HCT116 (cell line): ENCODE measurements at regions not wholly inside any gene's neighbourhood (a gene's known extent, or its start where the extent isn't known, plus 50 kb on each side); places are given as distances from the start of the nearest gene placed in this dataset.

Source experiments
- ATAC-seq: fragments of 200-7000 bp; cut with Tn5 transposase; 2 replicates; pipeline ENCODE4 v1.9.1; 2020; ENCODE audit warnings: mild to moderate bottlenecking, moderate library complexity
- BruUV-seq: library from RNA; stranded (reverse); fragments of 400-500 nt; replicated peaks from 2 replicates; lab custom pipeline; 2021; lab: Mats Ljungman, UMichigan
- CTCF ChIA-PET: fragments of 300-600 bp; sonication (Branson Sonifier 250); formaldehyde crosslinking; loops from one replicate; lab custom pipeline; 2021; ENCODE audit warnings: antibody characterized with exemption; lab: Charles Lee
- POLR2A ChIA-PET: fragments of 300-600, 350-600 bp; sonication (Branson Sonifier 250); formaldehyde crosslinking; loops from one replicate; lab custom pipeline; 2021; ENCODE audit warnings: antibody characterized with exemption; lab: Charles Lee
- RAD21 ChIA-PET, 2 experiments: fragments of 300-600 bp; sonication (Branson Sonifier 250); formaldehyde crosslinking; loops; one replicate each; lab custom pipeline; 2023; ENCODE audit warnings: low total read pairs in 2 of 2; ENCODE audit not compliant: uncharacterized antibody in 2 of 2, unreplicated experiment in 2 of 2, low non-redundant PET in 1 of 2; lab: Charles Lee
- DNase-seq: peaks from one replicate; pipeline ENCODE4 v3.0.0-alpha.2; 2010; ENCODE audit warnings: low read depth, low spot score
- H2AFZ ChIP-seq: fragments of 200-600 bp; shearing (Covaris generic), sonication (generic); 2 replicates; pipeline ENCODE4 v1.6.1; 2017; ENCODE audit warnings: low read depth, mixed run types, mixed read lengths, antibody characterized with exemption, low read length; ENCODE audit not compliant: poor library complexity, severe bottlenecking
- H3K27ac ChIP-seq: 2 replicates; pipeline ENCODE4 v1.5.1; 2012; ENCODE audit warnings: low read depth, low read length
- H3K27me3 ChIP-seq: fragments of 200-600 bp; sonication (generic); 2 replicates; pipeline ENCODE4 v1.6.1; 2016; ENCODE audit warnings: mixed run types, low read length, mixed read lengths; ENCODE audit not compliant: insufficient read depth
- H3K36me3 ChIP-seq, 2 experiments: fragments of 200-500 bp in 1 of 2; fragments of 200-600 bp in 1 of 2; sonication (Bioruptor generic) in 1 of 2; sonication (generic) in 1 of 2; 2 replicates each; pipeline versions ENCODE4 v1.5.1 to v1.6.1; 2014 to 2016; ENCODE audit warnings: low read length in 2 of 2, inconsistent platforms in 1 of 2, mixed read lengths in 1 of 2, mixed run types in 1 of 2; ENCODE audit not compliant: insufficient read depth in 2 of 2, control insufficient read depth in 1 of 2
- H3K4me1 ChIP-seq, 2 experiments: fragments of 200-600 bp in 1 of 2; sonication (generic) in 1 of 2; 2 replicates each; pipeline versions ENCODE4 v1.5.1 to v1.6.1; 2012 to 2017; ENCODE audit warnings: low read length in 2 of 2, inconsistent platforms in 1 of 2, mild to moderate bottlenecking in 1 of 2, mixed read lengths in 1 of 2, mixed run types in 1 of 2, moderate library complexity in 1 of 2; ENCODE audit not compliant: insufficient read depth in 2 of 2, control insufficient read depth in 1 of 2
- H3K4me2 ChIP-seq: fragments of 200-600 bp; sonication (generic); 2 replicates; pipeline ENCODE4 v1.6.1; 2017; ENCODE audit warnings: mixed run types, low read length, mixed read lengths
- H3K4me3 ChIP-seq, 2 experiments: fragments of 200-600 bp in 1 of 2; sonication (generic) in 1 of 2; replicated peaks in 1 of 2; 2 replicates each; pipeline ENCODE4 v1.5.1; 2011 to 2016; ENCODE audit warnings: low read length in 2 of 2, control low read depth in 1 of 2, low read depth in 1 of 2, mild to moderate bottlenecking in 1 of 2, mixed read lengths in 1 of 2, mixed run types in 1 of 2
- H3K79me2 ChIP-seq: fragments of 200-600 bp; sonication (generic); 2 replicates; pipeline ENCODE4 v1.6.1; 2017; ENCODE audit warnings: mild to moderate bottlenecking, mixed run types, low read length, moderate library complexity, mixed read lengths; ENCODE audit not compliant: insufficient read depth
- H3K9ac ChIP-seq: fragments of 200-600 bp; sonication (generic); 2 replicates; pipeline ENCODE4 v1.6.1; 2016; ENCODE audit warnings: low read length, mixed read lengths
- H3K9me2 ChIP-seq: fragments of 200-600 bp; sonication (generic), shearing (Covaris generic); 2 replicates; pipeline ENCODE4 v1.6.1; 2017; ENCODE audit warnings: mixed run types, mild to moderate bottlenecking, moderate library complexity; ENCODE audit not compliant: insufficient read depth
- H3K9me3 ChIP-seq, 2 experiments: fragments of 200-500 bp in 1 of 2; fragments of 200-600 bp in 1 of 2; sonication (Bioruptor generic) in 1 of 2; sonication (generic) in 1 of 2; 2 replicates each; pipeline ENCODE4 v1.6.1; 2014 to 2017; ENCODE audit warnings: low read length in 2 of 2, mixed read lengths in 2 of 2, inconsistent platforms in 1 of 2, low read depth in 1 of 2, mild to moderate bottlenecking in 1 of 2, mixed run types in 1 of 2, moderate library complexity in 1 of 2; ENCODE audit not compliant: control insufficient read depth in 1 of 2, insufficient read depth in 1 of 2
- H4K20me1 ChIP-seq: fragments of 200-600 bp; sonication (generic), shearing (Covaris generic); 2 replicates; pipeline ENCODE4 v1.6.1; 2017; ENCODE audit warnings: mixed run types, mild to moderate bottlenecking, moderate library complexity; ENCODE audit not compliant: insufficient read depth
- CBX3 ChIP-seq: IDR thresholded peaks from 2 replicates; pipeline ENCODE4 v1.6.1; 2012; ENCODE audit warnings: low read depth
- CEBPB ChIP-seq: IDR thresholded peaks from 2 replicates; pipeline ENCODE4 v1.6.1; 2012; ENCODE audit warnings: low read depth
- EGR1 ChIP-seq: IDR thresholded peaks from 2 replicates; pipeline ENCODE4 v1.6.1; 2012; ENCODE audit warnings: low read depth
- ELF1 ChIP-seq: IDR thresholded peaks from 2 replicates; pipeline ENCODE4 v1.6.1; 2012; ENCODE audit warnings: low read depth, borderline replicate concordance
- JUND ChIP-seq: IDR thresholded peaks from 2 replicates; pipeline ENCODE4 v1.6.1; 2012
- RAD21 ChIP-seq: IDR thresholded peaks from 2 replicates; pipeline ENCODE4 v1.6.1; 2012; ENCODE audit warnings: low read depth, mild to moderate bottlenecking
- SIN3A ChIP-seq: IDR thresholded peaks from 2 replicates; pipeline ENCODE4 v1.6.1; 2012; ENCODE audit warnings: low read depth
- SP1 ChIP-seq: IDR thresholded peaks from 2 replicates; pipeline ENCODE4 v1.6.1; 2012; ENCODE audit warnings: low read depth
- YY1 ChIP-seq: IDR thresholded peaks from 2 replicates; pipeline ENCODE4 v1.6.1; 2011; ENCODE audit warnings: low read length, low read depth, moderate library complexity, mild to moderate bottlenecking; ENCODE audit not compliant: insufficient replicate concordance; ENCODE audit errors: extremely low read depth
- intact Hi-C: fragments of 100-400 bp; cut with micrococcal nuclease; formaldehyde crosslinking; loops from 2 replicates; pipeline ENCODE4 v1.10.0; 2022
- TF ChIP-seq, protein P1 (sequence below): IDR thresholded peaks from 2 replicates; pipeline ENCODE4 v1.6.1; 2012; ENCODE audit warnings: low read depth
- TF ChIP-seq, protein P2 (sequence below): IDR thresholded peaks from 2 replicates; pipeline ENCODE4 v1.6.1; 2012
- TF ChIP-seq, protein P3 (sequence below): IDR thresholded peaks from 2 replicates; pipeline ENCODE4 v1.6.1; 2012

DNA sequence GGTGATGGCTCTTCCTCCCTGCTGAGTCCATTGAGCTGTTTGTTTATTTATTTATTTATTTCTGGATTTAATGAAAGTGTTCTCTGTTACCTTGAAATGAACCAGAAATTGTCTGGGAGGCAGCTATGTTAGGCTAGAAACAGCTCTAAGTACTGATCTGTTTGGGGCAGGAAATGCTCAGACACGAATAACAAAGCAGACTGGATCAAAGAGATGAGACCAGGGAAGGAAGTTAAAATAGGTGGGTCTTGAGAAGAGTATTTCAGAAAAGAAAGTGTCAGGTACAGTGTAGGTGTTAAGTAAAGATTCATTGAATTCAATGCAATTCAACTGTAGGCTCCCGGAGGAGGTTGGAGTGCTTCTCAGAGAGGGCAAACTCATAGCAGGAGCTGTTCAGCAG lies 173.3 kb downstream of the IL20RB start:
- Histone ChIP-seq H4K20me1 (no peaks in the 10 kb centered on the region), H3K4me1 (no peaks in the 10 kb centered on the region), H3K27me3 (peaks cover 22% of the 10 kb centered on the region), H3K9ac (no peak overlapping the region), H3K27ac (no peak overlapping the region), H3K9me3 (no peaks in the 10 kb centered on the region), H3K79me2 (no peaks in the 10 kb centered on the region), H3K9me2 (no peaks in the 10 kb centered on the region), H2AFZ (no peak overlapping the region), H3K4me3 (no peak overlapping the region), H3K4me2 (no peak overlapping the region), H3K36me3 (no peaks in the 10 kb centered on the region)
- TF ChIP-seq ELF1 (no peak), EGR1 (no peak), SP1 (no peak), YY1 (no peak), SIN3A (no peak)
- TF ChIP-seq, protein P1, sequence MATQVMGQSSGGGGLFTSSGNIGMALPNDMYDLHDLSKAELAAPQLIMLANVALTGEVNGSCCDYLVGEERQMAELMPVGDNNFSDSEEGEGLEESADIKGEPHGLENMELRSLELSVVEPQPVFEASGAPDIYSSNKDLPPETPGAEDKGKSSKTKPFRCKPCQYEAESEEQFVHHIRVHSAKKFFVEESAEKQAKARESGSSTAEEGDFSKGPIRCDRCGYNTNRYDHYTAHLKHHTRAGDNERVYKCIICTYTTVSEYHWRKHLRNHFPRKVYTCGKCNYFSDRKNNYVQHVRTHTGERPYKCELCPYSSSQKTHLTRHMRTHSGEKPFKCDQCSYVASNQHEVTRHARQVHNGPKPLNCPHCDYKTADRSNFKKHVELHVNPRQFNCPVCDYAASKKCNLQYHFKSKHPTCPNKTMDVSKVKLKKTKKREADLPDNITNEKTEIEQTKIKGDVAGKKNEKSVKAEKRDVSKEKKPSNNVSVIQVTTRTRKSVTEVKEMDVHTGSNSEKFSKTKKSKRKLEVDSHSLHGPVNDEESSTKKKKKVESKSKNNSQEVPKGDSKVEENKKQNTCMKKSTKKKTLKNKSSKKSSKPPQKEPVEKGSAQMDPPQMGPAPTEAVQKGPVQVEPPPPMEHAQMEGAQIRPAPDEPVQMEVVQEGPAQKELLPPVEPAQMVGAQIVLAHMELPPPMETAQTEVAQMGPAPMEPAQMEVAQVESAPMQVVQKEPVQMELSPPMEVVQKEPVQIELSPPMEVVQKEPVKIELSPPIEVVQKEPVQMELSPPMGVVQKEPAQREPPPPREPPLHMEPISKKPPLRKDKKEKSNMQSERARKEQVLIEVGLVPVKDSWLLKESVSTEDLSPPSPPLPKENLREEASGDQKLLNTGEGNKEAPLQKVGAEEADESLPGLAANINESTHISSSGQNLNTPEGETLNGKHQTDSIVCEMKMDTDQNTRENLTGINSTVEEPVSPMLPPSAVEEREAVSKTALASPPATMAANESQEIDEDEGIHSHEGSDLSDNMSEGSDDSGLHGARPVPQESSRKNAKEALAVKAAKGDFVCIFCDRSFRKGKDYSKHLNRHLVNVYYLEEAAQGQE = no peak
- no peak for DNase-seq
- POLR2A ChIA-PET = no interaction called here
- intact Hi-C loops = no loop called here
- no peak for ATAC-seq
- BruUV-seq = no TSS peak
- CTCF ChIA-PET = no interaction called here
- RAD21 ChIA-PET = no interaction called here

DNA sequence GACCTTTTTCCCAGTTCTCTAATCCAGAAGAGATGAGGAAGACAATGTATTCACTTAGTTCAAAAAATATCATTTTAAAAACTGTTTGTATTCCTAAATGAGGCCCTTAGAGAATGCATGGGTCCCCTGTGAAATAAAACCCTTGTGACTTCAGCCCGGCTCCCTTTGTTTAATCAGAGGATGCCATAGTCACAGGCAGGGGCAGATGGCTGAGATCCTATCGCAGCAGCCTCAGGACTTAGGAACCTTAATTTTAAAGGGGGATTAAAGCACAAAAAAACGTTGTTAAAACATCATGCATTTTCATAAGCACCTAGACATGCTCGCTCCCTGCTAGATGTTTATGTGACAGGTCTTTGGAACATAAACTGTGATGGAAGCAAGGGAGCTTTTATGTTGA lies 176.6 kb downstream of the IL20RB start:
- BruUV-seq = no TSS peak
- Histone ChIP-seq H2AFZ (no peak overlapping the region), H4K20me1 (no peaks in the 10 kb centered on the region), H3K4me3 (no peak overlapping the region), H3K27me3 (peaks cover 41% of the 10 kb centered on the region), H3K9me2 (no peaks in the 10 kb centered on the region), H3K9ac (no peak overlapping the region), H3K36me3 (no peaks in the 10 kb centered on the region), H3K79me2 (no peaks in the 10 kb centered on the region), H3K4me1 (no peaks in the 10 kb centered on the region), H3K4me2 (no peak overlapping the region), H3K9me3 (no peaks in the 10 kb centered on the region), H3K27ac (no peak overlapping the region)
- ChIA-PET RAD21 (no interaction called here), POLR2A (no interaction called here), CTCF (interaction anchor here (1.2 kb wide), 2 partner anchors 12 to 25 kb away, joined by 3 to 4 read pairs; no protein-coding TSS in a partner anchor)
- intact Hi-C loops = no loop called here
- TF ChIP-seq, protein P2, sequence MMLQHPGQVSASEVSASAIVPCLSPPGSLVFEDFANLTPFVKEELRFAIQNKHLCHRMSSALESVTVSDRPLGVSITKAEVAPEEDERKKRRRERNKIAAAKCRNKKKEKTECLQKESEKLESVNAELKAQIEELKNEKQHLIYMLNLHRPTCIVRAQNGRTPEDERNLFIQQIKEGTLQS = no peak
- TF ChIP-seq SP1 (no peak), RAD21 (no peak), CEBPB (no peak), CBX3 (no peak), JUND (no peak)
- TF ChIP-seq, protein P3, sequence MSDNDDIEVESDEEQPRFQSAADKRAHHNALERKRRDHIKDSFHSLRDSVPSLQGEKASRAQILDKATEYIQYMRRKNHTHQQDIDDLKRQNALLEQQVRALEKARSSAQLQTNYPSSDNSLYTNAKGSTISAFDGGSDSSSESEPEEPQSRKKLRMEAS = no peak
- TF ChIP-seq, protein P1 = no peak
- DNase-seq = no peak
- no peak for ATAC-seq
